Neural cell (in vitro differentiated cells): ENCODE measurements at regions not wholly inside any gene's neighbourhood (a gene's known extent, or its start where the extent isn't known, plus 50 kb on each side); places are given as distances from the start of the nearest gene placed in this dataset.

ENCODE experiments used
- H2AFZ ChIP-seq: fragments of 200-600, 300-800 bp; sonication (generic), shearing (Covaris generic); 2 replicates; pipeline ENCODE4 v1.6.0; 2014; ENCODE audit warnings: low read depth, mild to moderate bottlenecking, antibody characterized with exemption, low read length, moderate library complexity
- H3F3A ChIP-seq: fragments of 200-600 bp; shearing (Covaris generic); 2 replicates; pipeline ENCODE4 v1.6.1; 2016; ENCODE audit warnings: mild to moderate bottlenecking, moderate library complexity, mixed read lengths, antibody characterized with exemption, low read length; ENCODE audit not compliant: insufficient read depth, poor library complexity, severe bottlenecking
- H3K27ac ChIP-seq: fragments of 200-600, 300-800 bp; sonication (generic), shearing (Covaris generic); 2 replicates; pipeline ENCODE4 v1.5.1; 2014; ENCODE audit warnings: mild to moderate bottlenecking, low read length, moderate library complexity
- H3K27me3 ChIP-seq: fragments of 300-800, 200-600 bp; sonication (generic), shearing (Covaris generic); 2 replicates; pipeline ENCODE4 v1.6.0; 2014; ENCODE audit warnings: mild to moderate bottlenecking, low read depth, low read length, moderate library complexity; ENCODE audit not compliant: insufficient read depth
- H3K36me3 ChIP-seq: fragments of 300-800, 200-600 bp; sonication (generic), shearing (Covaris generic); 2 replicates; pipeline ENCODE4 v1.5.1; 2014; ENCODE audit warnings: mild to moderate bottlenecking, antibody characterized with exemption, low read length, moderate library complexity; ENCODE audit not compliant: insufficient read depth
- H3K4me2 ChIP-seq: fragments of 300-800, 200-600 bp; sonication (generic), shearing (Covaris generic); 2 replicates; pipeline ENCODE4 v1.6.0; 2014; ENCODE audit warnings: mild to moderate bottlenecking, low read length
- H3K4me3 ChIP-seq: fragments of 300-800, 200-600 bp; sonication (generic), shearing (Covaris generic); 2 replicates; pipeline ENCODE4 v1.5.1; 2014; ENCODE audit warnings: mild to moderate bottlenecking, low read length, moderate library complexity
- H3K79me2 ChIP-seq: fragments of 200-600 bp; shearing (Covaris generic); replicated peaks from 2 replicates; pipeline ENCODE4 v1.6.0; 2014; ENCODE audit warnings: mild to moderate bottlenecking, low read length, moderate library complexity; ENCODE audit not compliant: insufficient read depth
- H3K9ac ChIP-seq: fragments of 300-800, 200-600 bp; sonication (generic), shearing (Covaris generic); 2 replicates; pipeline ENCODE4 v1.6.1; 2016; ENCODE audit warnings: mild to moderate bottlenecking, low read length, mixed read lengths
- H3K9me2 ChIP-seq: fragments of 200-600 bp; shearing (Covaris generic); 2 replicates; pipeline ENCODE4 v1.6.1; 2016; ENCODE audit warnings: mild to moderate bottlenecking, low read length, mixed read lengths; ENCODE audit not compliant: insufficient read depth
- H3K9me3 ChIP-seq: fragments of 200-600, 300-800 bp; sonication (generic), shearing (Covaris generic); 2 replicates; pipeline ENCODE4 v1.6.1; 2016; ENCODE audit warnings: mild to moderate bottlenecking, mixed run types, low read length, moderate library complexity, mixed read lengths
- H4K20me1 ChIP-seq: fragments of 200-600 bp; shearing (Covaris generic); 2 replicates; pipeline ENCODE4 v1.6.1; 2016; ENCODE audit warnings: mild to moderate bottlenecking, mixed run types; ENCODE audit not compliant: insufficient read depth
- EP300 ChIP-seq: fragments of 450-650 bp; conservative IDR thresholded peaks from 2 replicates; pipeline ENCODE4 v1.6.1; 2014; ENCODE audit warnings: antibody characterized with exemption, mild to moderate bottlenecking, moderate library complexity; ENCODE audit not compliant: poor library complexity, severe bottlenecking
- EZH2 ChIP-seq: fragments of 200-600, 300-800 bp; shearing (Covaris generic), sonication (generic); IDR thresholded peaks from 2 replicates; pipeline ENCODE4 v1.6.1; 2014; ENCODE audit warnings: antibody characterized with exemption, low read length, borderline replicate concordance, mild to moderate bottlenecking; ENCODE audit not compliant: insufficient read depth, poor library complexity, severe bottlenecking
- MXI1 ChIP-seq: fragments of 450-650 bp; conservative IDR thresholded peaks from 2 replicates; pipeline ENCODE4 v1.6.1; 2014; ENCODE audit warnings: antibody characterized with exemption, mild to moderate bottlenecking; ENCODE audit not compliant: poor library complexity, severe bottlenecking
- POLR2AphosphoS5 ChIP-seq: IDR thresholded peaks from 2 replicates; pipeline ENCODE4 v1.6.1; 2012
- RAD21 ChIP-seq: fragments of 450-650 bp; conservative IDR thresholded peaks from 2 replicates; pipeline ENCODE4 v1.6.1; 2014; ENCODE audit warnings: antibody characterized with exemption, mild to moderate bottlenecking, moderate library complexity
- SMC3 ChIP-seq: fragments of 450-650 bp; conservative IDR thresholded peaks from 2 replicates; pipeline ENCODE4 v1.6.1; 2014; ENCODE audit warnings: antibody characterized with exemption, mild to moderate bottlenecking, moderate library complexity; ENCODE audit not compliant: poor library complexity
- TAF1 ChIP-seq: IDR thresholded peaks from 2 replicates; pipeline ENCODE4 v1.6.1; 2012; ENCODE audit warnings: low read depth
- TF ChIP-seq, protein P1 (sequence below): IDR thresholded peaks from 2 replicates; pipeline ENCODE4 v1.6.1; 2012; ENCODE audit warnings: borderline replicate concordance
- TF ChIP-seq, protein P2 (sequence below): fragments of 450-650 bp; IDR thresholded peaks from 2 replicates; pipeline ENCODE4 v1.5.1; 2014; ENCODE audit warnings: antibody characterized with exemption, mild to moderate bottlenecking, moderate library complexity; ENCODE audit not compliant: poor library complexity, severe bottlenecking

DNA sequence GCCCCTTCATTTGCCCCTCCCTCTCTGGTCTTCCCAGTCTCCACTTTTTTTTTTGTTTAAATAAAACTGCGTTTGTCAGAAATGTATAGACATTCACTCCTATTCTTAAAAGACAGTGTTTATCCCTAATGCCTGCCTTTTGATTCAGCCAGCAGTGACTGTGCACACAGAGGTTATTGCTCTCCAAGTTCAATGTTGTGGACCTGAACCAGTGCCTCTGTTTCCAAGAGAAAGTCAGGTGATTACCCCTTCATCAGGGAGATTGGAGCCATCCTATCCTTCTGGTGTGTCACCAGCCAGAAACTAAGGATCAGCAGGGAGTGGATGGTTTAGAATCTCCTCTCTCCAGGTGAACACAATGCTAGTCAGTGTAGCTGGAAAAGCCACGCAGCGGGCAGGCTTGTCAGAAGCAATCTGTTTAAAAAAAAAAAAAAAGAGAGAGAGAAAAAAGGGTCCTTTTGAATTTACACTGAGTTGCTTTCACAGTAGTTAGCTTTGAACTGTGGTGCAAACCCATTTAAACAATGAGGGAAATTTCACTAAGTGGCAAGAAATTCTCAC, 167.5 kb upstream of the DMRT1 start:
- peak overlapping the region; percentile 0 for H3K9ac ChIP-seq
- no peaks in the 10 kb centered on the region for H3K9me3 ChIP-seq
- H3K4me3 ChIP-seq, result no peak overlapping the region
- TF ChIP-seq POLR2AphosphoS5 (peak; percentile 55), MXI1 (no peak), EZH2 (no peak), EP300 (no peak), TAF1 (no peak), SMC3 (no peak), RAD21 (no peak)
- TF ChIP-seq, protein P1, sequence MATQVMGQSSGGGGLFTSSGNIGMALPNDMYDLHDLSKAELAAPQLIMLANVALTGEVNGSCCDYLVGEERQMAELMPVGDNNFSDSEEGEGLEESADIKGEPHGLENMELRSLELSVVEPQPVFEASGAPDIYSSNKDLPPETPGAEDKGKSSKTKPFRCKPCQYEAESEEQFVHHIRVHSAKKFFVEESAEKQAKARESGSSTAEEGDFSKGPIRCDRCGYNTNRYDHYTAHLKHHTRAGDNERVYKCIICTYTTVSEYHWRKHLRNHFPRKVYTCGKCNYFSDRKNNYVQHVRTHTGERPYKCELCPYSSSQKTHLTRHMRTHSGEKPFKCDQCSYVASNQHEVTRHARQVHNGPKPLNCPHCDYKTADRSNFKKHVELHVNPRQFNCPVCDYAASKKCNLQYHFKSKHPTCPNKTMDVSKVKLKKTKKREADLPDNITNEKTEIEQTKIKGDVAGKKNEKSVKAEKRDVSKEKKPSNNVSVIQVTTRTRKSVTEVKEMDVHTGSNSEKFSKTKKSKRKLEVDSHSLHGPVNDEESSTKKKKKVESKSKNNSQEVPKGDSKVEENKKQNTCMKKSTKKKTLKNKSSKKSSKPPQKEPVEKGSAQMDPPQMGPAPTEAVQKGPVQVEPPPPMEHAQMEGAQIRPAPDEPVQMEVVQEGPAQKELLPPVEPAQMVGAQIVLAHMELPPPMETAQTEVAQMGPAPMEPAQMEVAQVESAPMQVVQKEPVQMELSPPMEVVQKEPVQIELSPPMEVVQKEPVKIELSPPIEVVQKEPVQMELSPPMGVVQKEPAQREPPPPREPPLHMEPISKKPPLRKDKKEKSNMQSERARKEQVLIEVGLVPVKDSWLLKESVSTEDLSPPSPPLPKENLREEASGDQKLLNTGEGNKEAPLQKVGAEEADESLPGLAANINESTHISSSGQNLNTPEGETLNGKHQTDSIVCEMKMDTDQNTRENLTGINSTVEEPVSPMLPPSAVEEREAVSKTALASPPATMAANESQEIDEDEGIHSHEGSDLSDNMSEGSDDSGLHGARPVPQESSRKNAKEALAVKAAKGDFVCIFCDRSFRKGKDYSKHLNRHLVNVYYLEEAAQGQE, result peak; percentile 36
- TF ChIP-seq, protein P2, sequence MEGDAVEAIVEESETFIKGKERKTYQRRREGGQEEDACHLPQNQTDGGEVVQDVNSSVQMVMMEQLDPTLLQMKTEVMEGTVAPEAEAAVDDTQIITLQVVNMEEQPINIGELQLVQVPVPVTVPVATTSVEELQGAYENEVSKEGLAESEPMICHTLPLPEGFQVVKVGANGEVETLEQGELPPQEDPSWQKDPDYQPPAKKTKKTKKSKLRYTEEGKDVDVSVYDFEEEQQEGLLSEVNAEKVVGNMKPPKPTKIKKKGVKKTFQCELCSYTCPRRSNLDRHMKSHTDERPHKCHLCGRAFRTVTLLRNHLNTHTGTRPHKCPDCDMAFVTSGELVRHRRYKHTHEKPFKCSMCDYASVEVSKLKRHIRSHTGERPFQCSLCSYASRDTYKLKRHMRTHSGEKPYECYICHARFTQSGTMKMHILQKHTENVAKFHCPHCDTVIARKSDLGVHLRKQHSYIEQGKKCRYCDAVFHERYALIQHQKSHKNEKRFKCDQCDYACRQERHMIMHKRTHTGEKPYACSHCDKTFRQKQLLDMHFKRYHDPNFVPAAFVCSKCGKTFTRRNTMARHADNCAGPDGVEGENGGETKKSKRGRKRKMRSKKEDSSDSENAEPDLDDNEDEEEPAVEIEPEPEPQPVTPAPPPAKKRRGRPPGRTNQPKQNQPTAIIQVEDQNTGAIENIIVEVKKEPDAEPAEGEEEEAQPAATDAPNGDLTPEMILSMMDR, result no peak
- no peaks in the 10 kb centered on the region for H3F3A ChIP-seq
- no peak overlapping the region for H3K27ac ChIP-seq
- no peaks in the 10 kb centered on the region for H3K36me3 ChIP-seq
- no peak overlapping the region for H2AFZ ChIP-seq
- no peaks in the 10 kb centered on the region for H4K20me1 ChIP-seq
- H3K9me2 ChIP-seq, result no peaks in the 10 kb centered on the region
- no peaks in the 10 kb centered on the region for H3K79me2 ChIP-seq
- H3K4me2 ChIP-seq, result no peak overlapping the region
- H3K27me3 ChIP-seq, result no peaks in the 10 kb centered on the region

DNA sequence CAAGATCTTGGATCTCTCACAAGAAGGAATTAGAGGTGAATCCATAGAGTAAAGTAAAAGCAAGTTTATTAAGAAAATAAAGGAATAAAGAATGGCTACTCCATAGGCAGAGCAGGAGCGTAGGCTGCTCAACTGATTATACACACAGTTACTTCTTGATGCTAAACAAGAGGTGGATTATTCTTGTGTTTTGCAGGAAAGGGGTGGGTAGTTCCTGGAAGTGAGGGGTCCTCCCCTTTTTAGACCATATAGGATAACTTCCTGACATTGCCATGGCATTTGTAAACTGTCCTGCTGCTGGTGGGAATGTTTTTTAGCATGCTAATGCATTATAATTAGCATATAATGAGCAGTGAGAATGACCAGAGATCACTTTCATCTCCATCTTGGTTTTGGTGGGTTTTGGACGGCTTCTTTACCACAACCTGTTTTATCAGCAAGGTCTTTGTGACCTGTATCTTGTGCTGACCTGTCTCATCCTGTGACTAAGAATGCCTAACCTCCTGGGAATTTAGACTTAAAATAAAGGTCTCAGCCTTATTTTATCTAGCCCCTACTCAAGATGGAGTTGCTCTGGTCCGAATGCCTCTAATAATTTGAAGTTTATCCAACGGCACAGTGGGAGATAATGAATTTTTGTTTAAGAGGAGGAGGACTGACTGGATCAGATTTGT, 165.7 kb upstream of the DMRT1 start:
- Histone ChIP-seq H2AFZ (no peak overlapping the region), H3F3A (no peaks in the 10 kb centered on the region), H3K27ac (no peak overlapping the region), H3K9me2 (no peaks in the 10 kb centered on the region), H3K79me2 (no peaks in the 10 kb centered on the region), H3K9ac (no peak overlapping the region), H4K20me1 (no peaks in the 10 kb centered on the region), H3K36me3 (no peaks in the 10 kb centered on the region), H3K9me3 (no peaks in the 10 kb centered on the region), H3K27me3 (no peaks in the 10 kb centered on the region), H3K4me2 (no peak overlapping the region), H3K4me3 (no peak overlapping the region)
- no peak for TF ChIP-seq TAF1
- TF ChIP-seq MXI1, result no peak
